Mucosa of stomach (tissue), 1 donor: ENCODE measurements at regions not wholly inside any gene's neighbourhood (a gene's known extent, or its start where the extent isn't known, plus 50 kb on each side); places are given as distances from the start of the nearest gene placed in this dataset.

Source experiments
- H3K27me3 ChIP-seq: one replicate; pipeline ENCODE4 v1.7.0; 2013; ENCODE audit warnings: mild to moderate bottlenecking, low read length; ENCODE audit not compliant: control insufficient read depth, insufficient read depth
- H3K36me3 ChIP-seq: one replicate; pipeline ENCODE4 v1.7.0; 2013; ENCODE audit warnings: low read length; ENCODE audit not compliant: control insufficient read depth, insufficient read depth
- H3K4me1 ChIP-seq: one replicate; pipeline ENCODE4 v1.7.0; 2013; ENCODE audit warnings: mild to moderate bottlenecking, low read length; ENCODE audit not compliant: control insufficient read depth, insufficient read depth
- H3K4me3 ChIP-seq: one replicate; pipeline ENCODE4 v1.7.0; 2013; ENCODE audit warnings: low read length
- H3K9ac ChIP-seq: one replicate; pipeline ENCODE4 v1.7.0; 2013; ENCODE audit warnings: mild to moderate bottlenecking, low read length, moderate library complexity
- H3K9me3 ChIP-seq: one replicate; pipeline ENCODE4 v1.7.0; 2013; ENCODE audit warnings: mild to moderate bottlenecking, low read length, moderate library complexity; ENCODE audit not compliant: control insufficient read depth
- donor health status: Pancreatic carcinoma.

DNA sequence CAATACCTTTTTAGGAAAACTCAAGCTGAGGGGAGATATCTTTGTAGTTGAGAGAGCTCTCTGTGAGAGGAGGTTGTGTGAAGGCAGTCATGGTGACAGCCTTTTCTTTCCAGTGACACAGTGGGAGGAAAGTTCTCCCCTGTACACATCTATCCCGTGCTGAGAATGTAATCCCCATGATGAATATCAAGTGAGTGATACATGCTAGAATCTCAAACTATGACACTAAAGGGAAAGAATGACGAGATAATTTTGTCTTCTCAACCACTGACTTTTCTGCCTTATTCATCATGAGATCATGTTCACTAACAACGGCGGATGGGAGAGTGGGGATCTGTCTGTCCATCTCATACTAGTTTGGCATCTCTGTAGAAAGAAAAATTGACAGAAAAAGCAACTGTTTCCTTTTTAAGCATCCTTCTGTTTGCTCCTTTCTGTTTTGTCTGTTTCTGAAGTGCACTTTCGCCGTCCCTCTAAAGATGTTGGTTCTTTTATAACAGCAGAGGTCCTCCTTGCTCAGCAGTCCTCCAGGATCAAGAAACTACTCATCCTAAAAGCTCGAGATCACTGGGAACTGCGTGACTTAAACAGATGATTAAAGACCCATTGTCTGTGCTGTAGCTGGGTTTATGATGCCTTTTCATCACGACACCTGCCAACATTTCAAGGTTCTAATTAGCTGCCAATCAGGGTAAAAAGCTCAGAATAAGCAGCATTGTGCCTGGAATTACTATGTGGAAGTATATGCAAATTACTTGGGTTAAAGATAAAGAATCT, 137.6 kb downstream of the DCK start:
- Histone ChIP-seq H3K9ac (no peak overlapping the region), H3K9me3 (no peaks in the 10 kb centered on the region), H3K27me3 (no peaks in the 10 kb centered on the region), H3K4me3 (no peak overlapping the region), H3K4me1 (peaks cover 10% of the 10 kb centered on the region), H3K36me3 (no peaks in the 10 kb centered on the region)

DNA sequence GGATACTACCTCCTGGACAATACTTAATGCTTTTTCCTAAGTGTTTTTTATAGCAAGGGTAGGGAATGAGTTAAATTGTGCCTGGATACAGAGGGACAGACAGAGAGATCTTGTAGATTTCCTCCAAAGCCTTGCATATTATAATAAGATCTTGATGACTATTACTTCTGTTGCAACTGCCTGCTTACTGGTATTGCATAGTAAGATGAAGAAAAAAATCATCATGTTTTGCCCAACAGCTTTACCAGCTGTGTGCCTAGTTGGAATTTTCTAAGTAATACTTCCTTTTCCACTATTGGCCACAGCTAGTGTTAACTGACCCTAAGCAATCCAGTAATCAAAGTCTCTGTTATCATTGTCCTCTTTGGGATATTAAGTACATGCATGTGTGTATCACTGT, 139.0 kb downstream of the DCK start:
- Histone ChIP-seq H3K4me1 (peaks cover 11% of the 10 kb centered on the region), H3K9me3 (no peaks in the 10 kb centered on the region), H3K4me3 (no peak overlapping the region), H3K9ac (no peak overlapping the region), H3K27me3 (no peaks in the 10 kb centered on the region), H3K36me3 (no peaks in the 10 kb centered on the region)

DNA sequence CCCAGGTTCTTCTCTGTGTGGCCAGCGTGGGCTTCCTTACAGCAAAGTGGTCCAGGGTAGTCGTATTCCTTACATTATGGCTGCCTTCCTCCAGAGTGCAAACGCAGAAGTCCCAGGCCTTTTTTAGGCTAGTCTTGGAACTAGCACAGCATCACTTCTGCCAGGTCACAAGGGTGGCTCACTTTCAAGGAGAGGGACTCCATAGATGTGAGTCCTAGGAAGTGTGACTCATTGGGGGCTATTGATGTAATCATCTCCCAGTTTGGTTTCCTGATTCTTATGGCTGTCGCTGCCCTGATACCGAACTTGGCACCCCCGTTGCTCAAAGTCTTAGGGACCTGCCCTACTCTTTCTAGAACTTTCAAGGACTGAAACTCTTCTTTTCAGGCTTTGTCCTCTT, 140.0 kb downstream of the DCK start:
- Histone ChIP-seq H3K36me3 (no peaks in the 10 kb centered on the region), H3K4me3 (no peak overlapping the region), H3K27me3 (no peaks in the 10 kb centered on the region), H3K4me1 (peaks cover 21% of the 10 kb centered on the region), H3K9me3 (no peaks in the 10 kb centered on the region), H3K9ac (no peak overlapping the region)

- no peak overlapping the region for H3K9ac ChIP-seq
- no peaks in the 10 kb centered on the region for H3K27me3 ChIP-seq
- no peaks in the 10 kb centered on the region for H3K9me3 ChIP-seq
- peaks cover 22% of the 10 kb centered on the region for H3K4me1 ChIP-seq
- H3K4me3 ChIP-seq = no peak overlapping the region
- H3K36me3 ChIP-seq = no peaks in the 10 kb centered on the region
These were observed 142.6 kb downstream of the DCK start for GRCh38 chr4:71136071-71136470.

GRCh38 chr4:71138007-71138615, 144.7 kb downstream of the DCK start:
- Histone ChIP-seq H3K4me1 (peaks cover 17% of the 10 kb centered on the region), H3K9me3 (no peaks in the 10 kb centered on the region), H3K4me3 (no peak overlapping the region), H3K9ac (no peak overlapping the region), H3K27me3 (no peaks in the 10 kb centered on the region), H3K36me3 (no peaks in the 10 kb centered on the region)

DNA sequence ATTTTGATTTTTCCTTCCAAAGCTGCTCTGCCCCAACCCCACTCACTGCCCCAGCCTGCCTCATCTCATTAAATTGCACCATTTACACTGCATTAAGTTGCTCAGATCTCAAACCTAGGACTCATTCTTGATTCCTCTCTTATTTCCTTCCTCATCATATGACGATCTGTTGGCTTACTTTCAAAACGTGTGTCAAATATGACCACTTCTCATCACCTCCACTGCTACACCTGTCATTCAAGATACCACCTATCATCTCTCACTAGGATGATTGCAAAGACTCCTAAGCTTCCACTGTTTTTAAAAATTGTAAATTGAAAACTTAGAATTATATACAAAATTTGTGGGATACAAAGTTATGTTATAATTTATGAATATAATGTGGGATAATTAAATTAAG, 147.1 kb downstream of the DCK start:
- H3K4me1 ChIP-seq = peaks cover 12% of the 10 kb centered on the region
- H3K4me3 ChIP-seq = no peak overlapping the region
- H3K36me3 ChIP-seq = no peaks in the 10 kb centered on the region
- no peaks in the 10 kb centered on the region for H3K9me3 ChIP-seq
- H3K27me3 ChIP-seq = no peaks in the 10 kb centered on the region
- no peak overlapping the region for H3K9ac ChIP-seq

DNA sequence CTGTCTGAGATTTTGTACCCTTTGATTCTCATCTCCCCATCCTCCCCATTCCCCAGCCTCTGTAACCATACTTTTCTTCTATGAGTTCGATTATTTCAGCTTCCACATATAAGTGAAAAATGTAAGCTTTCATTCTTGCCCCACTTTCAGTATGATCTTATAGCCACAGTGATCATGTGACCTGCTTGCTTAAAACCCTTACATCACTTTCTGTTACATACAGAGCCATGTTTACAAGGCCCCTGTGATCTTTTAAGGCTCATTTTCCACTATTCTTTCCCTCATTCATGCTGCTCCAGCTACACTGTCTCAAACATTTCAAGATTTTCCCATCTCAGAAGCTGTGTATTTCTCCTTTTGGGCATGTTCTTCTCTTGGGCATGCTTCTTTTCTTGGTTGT, 147.7 kb downstream of the DCK start:
- Histone ChIP-seq H3K4me3 (no peak overlapping the region), H3K36me3 (no peaks in the 10 kb centered on the region), H3K27me3 (no peaks in the 10 kb centered on the region), H3K9ac (no peak overlapping the region), H3K9me3 (no peaks in the 10 kb centered on the region), H3K4me1 (peaks cover 12% of the 10 kb centered on the region)

GRCh38 chr4:71147261-71147660, 153.8 kb downstream of the DCK start:
- H3K4me1 ChIP-seq = no peaks in the 10 kb centered on the region
- H3K9ac ChIP-seq = no peak overlapping the region

DNA sequence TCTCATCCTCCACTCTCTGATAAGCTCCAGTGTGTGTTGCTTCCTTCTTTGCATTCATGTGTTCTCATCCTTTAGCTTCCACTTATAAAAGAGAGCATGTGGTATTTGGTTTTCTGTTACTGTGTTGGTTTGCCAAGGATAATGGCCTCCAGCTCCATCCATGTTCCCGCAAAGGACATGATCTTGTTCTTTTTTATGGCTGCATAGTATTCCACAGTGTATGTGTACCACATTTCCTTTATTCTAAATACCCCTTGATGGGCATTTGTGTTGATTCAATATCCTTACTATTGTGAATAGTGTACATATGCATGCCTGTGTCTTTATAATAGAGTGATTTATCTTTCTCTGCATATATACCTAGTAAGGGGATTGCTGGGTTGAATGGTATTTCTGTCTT, 155.1 kb downstream of the DCK start:
- Histone ChIP-seq H3K4me1 (peaks cover 4% of the 10 kb centered on the region), H3K4me3 (no peak overlapping the region), H3K9ac (no peak overlapping the region), H3K9me3 (no peaks in the 10 kb centered on the region), H3K27me3 (no peaks in the 10 kb centered on the region), H3K36me3 (no peaks in the 10 kb centered on the region)

More at GRCh38 chr4:71147261-71147660, 153.8 kb downstream of the DCK start:
- Histone ChIP-seq H3K4me3 (no peak overlapping the region), H3K9me3 (no peaks in the 10 kb centered on the region), H3K36me3 (no peaks in the 10 kb centered on the region), H3K27me3 (no peaks in the 10 kb centered on the region)

DNA sequence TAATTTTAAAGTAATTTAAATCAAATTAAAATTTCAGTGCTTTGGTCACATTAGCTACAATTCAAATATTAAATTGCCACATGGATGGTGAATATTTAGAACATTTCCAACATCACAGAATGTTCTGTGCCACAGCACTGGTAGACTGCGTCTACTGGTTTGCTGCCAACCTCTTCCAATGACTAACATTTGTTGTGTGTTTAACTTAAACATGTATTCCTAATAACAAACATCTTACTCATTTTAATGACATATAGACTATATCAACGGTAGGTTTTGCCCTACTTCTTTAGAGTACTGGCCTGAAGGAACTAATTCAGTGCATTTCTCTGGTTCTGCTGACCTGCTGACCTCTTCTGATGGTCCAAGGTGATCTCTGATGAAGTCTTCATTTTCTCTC, 157.6 kb downstream of the DCK start:
- H3K4me3 ChIP-seq = no peak overlapping the region
- H3K9ac ChIP-seq = no peak overlapping the region
- no peaks in the 10 kb centered on the region for H3K36me3 ChIP-seq
- H3K9me3 ChIP-seq = no peaks in the 10 kb centered on the region
- H3K4me1 ChIP-seq = peaks cover 4% of the 10 kb centered on the region
- no peaks in the 10 kb centered on the region for H3K27me3 ChIP-seq

DNA sequence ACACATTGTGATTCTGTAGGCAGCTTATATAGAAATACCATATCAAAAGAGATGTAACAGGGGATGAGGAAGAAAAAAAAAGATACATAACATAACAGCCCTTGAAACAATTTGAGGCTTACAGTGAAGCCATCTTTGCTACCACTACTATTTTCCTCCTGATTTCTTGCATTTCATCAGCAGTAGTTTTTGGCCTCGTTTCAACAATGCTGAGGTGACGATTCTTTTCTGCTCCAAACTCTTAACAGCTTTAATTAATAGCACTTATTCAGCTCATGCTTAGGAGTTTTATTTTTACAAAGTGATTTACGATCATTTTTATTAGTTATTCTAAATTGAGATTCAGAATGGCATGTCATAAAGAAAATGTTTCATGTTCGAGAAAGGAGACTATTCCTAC, 163.2 kb downstream of the DCK start:
- Histone ChIP-seq H3K36me3 (no peaks in the 10 kb centered on the region), H3K4me1 (peaks cover 12% of the 10 kb centered on the region), H3K9me3 (no peaks in the 10 kb centered on the region), H3K27me3 (no peaks in the 10 kb centered on the region), H3K4me3 (no peak overlapping the region), H3K9ac (no peak overlapping the region)

DNA sequence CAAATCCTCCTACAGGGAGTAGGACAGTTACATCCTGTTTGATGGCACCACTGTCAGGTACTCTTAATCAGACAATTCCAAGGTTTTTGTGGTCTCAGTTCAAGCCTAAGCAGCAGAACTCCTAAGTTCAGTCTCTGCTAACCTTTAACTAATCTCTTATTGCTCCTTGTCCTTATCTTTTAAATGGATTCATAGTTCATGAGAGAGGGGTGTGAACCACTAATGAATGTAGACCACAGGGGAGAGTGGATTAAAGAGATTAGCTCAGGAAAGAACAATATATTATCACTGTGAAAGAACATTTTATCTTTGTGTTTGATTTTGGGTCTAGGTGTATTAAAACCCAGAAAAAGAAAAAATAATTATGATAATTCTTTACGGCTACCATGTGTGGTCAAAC, 168.9 kb downstream of the DCK start:
- Histone ChIP-seq H3K27me3 (no peaks in the 10 kb centered on the region), H3K4me1 (peaks cover 16% of the 10 kb centered on the region), H3K9me3 (no peaks in the 10 kb centered on the region), H3K9ac (no peak overlapping the region), H3K36me3 (no peaks in the 10 kb centered on the region), H3K4me3 (no peak overlapping the region)
